Neural progenitor cell (in vitro differentiated cells): ENCODE measurements at regions not wholly inside any gene's neighbourhood (a gene's known extent, or its start where the extent isn't known, plus 50 kb on each side); places are given as distances from the start of the nearest gene placed in this dataset.

Experiments used
- DNase-seq: peaks from one replicate; pipeline ENCODE4 v3.0.0-alpha.2; 2016; ENCODE audit warnings: low spot score
- H2AFZ ChIP-seq: fragments of 200-600 bp; sonication (generic); replicated peaks from 2 replicates; pipeline ENCODE4 v1.6.1; 2016; ENCODE audit warnings: antibody characterized with exemption
- H3F3A ChIP-seq: fragments of 200-600 bp; sonication (generic); 2 replicates; pipeline ENCODE4 v1.6.1; 2016; ENCODE audit warnings: antibody characterized with exemption, low read depth
- H3K27ac ChIP-seq: fragments of 200-600 bp; sonication (generic); 2 replicates; pipeline ENCODE4 v1.5.1; 2016; ENCODE audit warnings: mild to moderate bottlenecking
- H3K27me3 ChIP-seq: fragments of 200-600 bp; sonication (generic); 2 replicates; pipeline ENCODE4 v1.6.1; 2016; ENCODE audit warnings: mild to moderate bottlenecking, moderate library complexity
- H3K36me3 ChIP-seq: fragments of 200-600 bp; sonication (generic); 2 replicates; pipeline ENCODE4 v1.5.1; 2016
- H3K4me1 ChIP-seq: fragments of 200-600 bp; sonication (generic); 2 replicates; pipeline ENCODE4 v1.6.1; 2016; ENCODE audit warnings: mixed run types
- H3K4me2 ChIP-seq: fragments of 200-600 bp; sonication (generic); 2 replicates; pipeline ENCODE4 v1.6.1; 2016
- H3K4me3 ChIP-seq: fragments of 200-600 bp; sonication (generic); 2 replicates; pipeline ENCODE4 v1.5.1; 2016
- H3K79me2 ChIP-seq: fragments of 200-600 bp; sonication (generic); 2 replicates; pipeline ENCODE4 v1.6.1; 2016; ENCODE audit warnings: low read depth
- H3K9ac ChIP-seq: fragments of 200-600 bp; sonication (generic); 2 replicates; pipeline ENCODE4 v1.6.1; 2016
- H3K9me3 ChIP-seq: fragments of 200-600 bp; sonication (generic); 2 replicates; pipeline ENCODE4 v1.5.1; 2016; ENCODE audit warnings: low read depth
- H4K20me1 ChIP-seq: fragments of 200-600 bp; sonication (generic); 2 replicates; pipeline ENCODE4 v1.6.1; 2016; ENCODE audit warnings: low read depth
- H3K27ac Mint-ChIP-seq: 3 replicates; pipeline ENCODE4 v1.8.0; 2021; ENCODE audit warnings: mixed read lengths
- H3K27me3 Mint-ChIP-seq: 2 replicates; pipeline ENCODE4 v1.8.0; 2022; ENCODE audit warnings: low read depth, mild to moderate bottlenecking, inconsistent platforms, moderate library complexity, mixed read lengths; ENCODE audit not compliant: insufficient read depth
- H3K36me3 Mint-ChIP-seq: 3 replicates; pipeline ENCODE4 v1.8.0; 2021; ENCODE audit warnings: mixed read lengths
- H3K4me1 Mint-ChIP-seq: 3 replicates; pipeline ENCODE4 v1.8.0; 2021; ENCODE audit warnings: mixed read lengths
- H3K4me3 Mint-ChIP-seq: 3 replicates; pipeline ENCODE4 v1.8.0; 2021; ENCODE audit warnings: mild to moderate bottlenecking, moderate library complexity, mixed read lengths
- H3K9me3 Mint-ChIP-seq: 3 replicates; pipeline ENCODE4 v1.8.0; 2020; ENCODE audit warnings: mixed read lengths
- EZH2 ChIP-seq: fragments of 200-600 bp; sonication (generic); IDR thresholded peaks from 2 replicates; pipeline ENCODE4 v1.6.1; 2017; ENCODE audit warnings: antibody characterized with exemption, mild to moderate bottlenecking, moderate library complexity
- EZH2phosphoT487 ChIP-seq: fragments of 200-600 bp; sonication (generic); IDR thresholded peaks from 2 replicates; pipeline ENCODE4 v1.6.1; 2017; ENCODE audit warnings: antibody characterized with exemption
- TF ChIP-seq, protein P1 (sequence below): fragments of 200-600 bp; sonication (generic); IDR thresholded peaks from 2 replicates; pipeline ENCODE4 v1.5.1; 2017; ENCODE audit warnings: antibody characterized with exemption, mild to moderate bottlenecking

DNA sequence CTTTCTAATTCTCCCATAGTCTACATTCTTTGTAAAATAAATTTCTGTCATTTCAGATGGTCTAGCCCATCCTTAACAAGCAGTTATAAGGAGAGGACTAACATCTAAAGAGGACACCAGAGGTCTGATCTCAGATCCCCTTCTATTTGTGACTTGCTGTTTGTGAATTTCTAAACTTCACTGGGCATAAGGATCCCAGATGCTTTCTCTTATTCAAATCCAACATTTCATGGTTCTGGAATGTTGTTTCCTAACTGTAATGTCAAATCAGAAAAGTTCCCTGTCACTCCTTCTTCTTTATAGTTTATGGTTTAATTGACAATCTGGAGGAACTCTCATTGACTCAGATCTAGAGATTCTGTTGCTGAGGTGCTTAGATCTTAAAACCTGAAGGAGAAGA is 430.2 kb downstream of the MEIS1 start:
- H3F3A ChIP-seq: no peaks in the 10 kb centered on the region
- no peak for TF ChIP-seq EZH2phosphoT487
- no peak for TF ChIP-seq EZH2
- TF ChIP-seq, protein P1, sequence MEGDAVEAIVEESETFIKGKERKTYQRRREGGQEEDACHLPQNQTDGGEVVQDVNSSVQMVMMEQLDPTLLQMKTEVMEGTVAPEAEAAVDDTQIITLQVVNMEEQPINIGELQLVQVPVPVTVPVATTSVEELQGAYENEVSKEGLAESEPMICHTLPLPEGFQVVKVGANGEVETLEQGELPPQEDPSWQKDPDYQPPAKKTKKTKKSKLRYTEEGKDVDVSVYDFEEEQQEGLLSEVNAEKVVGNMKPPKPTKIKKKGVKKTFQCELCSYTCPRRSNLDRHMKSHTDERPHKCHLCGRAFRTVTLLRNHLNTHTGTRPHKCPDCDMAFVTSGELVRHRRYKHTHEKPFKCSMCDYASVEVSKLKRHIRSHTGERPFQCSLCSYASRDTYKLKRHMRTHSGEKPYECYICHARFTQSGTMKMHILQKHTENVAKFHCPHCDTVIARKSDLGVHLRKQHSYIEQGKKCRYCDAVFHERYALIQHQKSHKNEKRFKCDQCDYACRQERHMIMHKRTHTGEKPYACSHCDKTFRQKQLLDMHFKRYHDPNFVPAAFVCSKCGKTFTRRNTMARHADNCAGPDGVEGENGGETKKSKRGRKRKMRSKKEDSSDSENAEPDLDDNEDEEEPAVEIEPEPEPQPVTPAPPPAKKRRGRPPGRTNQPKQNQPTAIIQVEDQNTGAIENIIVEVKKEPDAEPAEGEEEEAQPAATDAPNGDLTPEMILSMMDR: no peak
- no peak overlapping the region for H3K4me3 ChIP-seq
- H3K4me3 Mint-ChIP-seq: no peak overlapping the region
- H3K4me1 ChIP-seq: no peaks in the 10 kb centered on the region
- no peaks in the 10 kb centered on the region for H3K9me3 ChIP-seq
- H3K4me2 ChIP-seq: no peak overlapping the region
- H4K20me1 ChIP-seq: no peaks in the 10 kb centered on the region
- H3K4me1 Mint-ChIP-seq: peaks cover 12% of the 10 kb centered on the region
- H3K27ac ChIP-seq: no peak overlapping the region
- H3K9me3 Mint-ChIP-seq: no peaks in the 10 kb centered on the region
- H3K27me3 ChIP-seq: no peaks in the 10 kb centered on the region
- no peaks in the 10 kb centered on the region for H3K36me3 Mint-ChIP-seq
- peaks cover 2% of the 10 kb centered on the region for H3K27me3 Mint-ChIP-seq
- no peaks in the 10 kb centered on the region for H3K36me3 ChIP-seq
- H3K79me2 ChIP-seq: no peaks in the 10 kb centered on the region
- no peak overlapping the region for H3K9ac ChIP-seq
- no peak for DNase-seq
- H2AFZ ChIP-seq: no peak overlapping the region
- H3K27ac Mint-ChIP-seq: no peak overlapping the region

DNA sequence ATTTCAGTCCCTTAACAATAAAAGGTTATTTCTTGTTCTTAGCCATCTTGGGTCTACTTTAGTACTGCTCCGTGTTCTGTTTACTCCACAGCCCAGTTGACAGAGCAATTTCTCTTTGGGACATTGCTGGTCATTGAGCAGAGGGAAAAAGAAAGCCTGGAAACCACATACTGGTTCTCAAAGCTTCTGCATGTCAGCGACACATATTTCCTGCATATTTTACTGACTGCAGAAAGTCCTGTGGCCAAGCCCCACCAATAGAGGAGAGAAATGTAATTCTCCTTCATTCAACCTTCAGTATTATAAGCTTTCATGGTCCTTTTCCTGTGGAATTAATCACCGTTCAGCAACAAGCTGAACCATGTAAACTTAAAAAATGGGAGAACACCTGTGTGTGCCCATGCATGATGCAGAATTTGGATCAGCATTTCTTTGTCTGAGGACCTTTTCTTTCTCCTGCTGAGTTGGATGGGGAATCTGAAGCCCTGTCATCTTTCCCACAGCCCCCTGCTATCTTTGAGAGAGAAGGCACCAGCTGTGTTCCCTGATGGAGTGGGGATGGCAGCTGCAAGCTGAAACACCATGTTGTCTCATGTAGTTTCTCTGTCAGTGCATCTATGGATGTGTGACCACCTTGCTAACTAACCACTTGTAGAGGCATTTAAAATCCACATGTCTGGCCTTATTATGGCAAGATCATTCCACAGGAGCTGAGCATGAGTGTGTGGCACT is 431.6 kb downstream of the MEIS1 start:
- Histone ChIP-seq H3K9me3 (no peaks in the 10 kb centered on the region), H3F3A (no peaks in the 10 kb centered on the region), H3K27me3 (no peaks in the 10 kb centered on the region), H2AFZ (no peak overlapping the region), H3K79me2 (no peaks in the 10 kb centered on the region), H4K20me1 (no peaks in the 10 kb centered on the region), H3K9ac (no peak overlapping the region), H3K4me3 (no peak overlapping the region), H3K27ac (no peak overlapping the region), H3K4me2 (no peak overlapping the region), H3K4me1 (no peaks in the 10 kb centered on the region), H3K36me3 (no peaks in the 10 kb centered on the region)
- Mint-ChIP-seq H3K9me3 (no peaks in the 10 kb centered on the region), H3K4me1 (peaks cover 12% of the 10 kb centered on the region), H3K4me3 (no peak overlapping the region), H3K27ac (no peak overlapping the region), H3K36me3 (no peaks in the 10 kb centered on the region), H3K27me3 (peaks cover 2% of the 10 kb centered on the region)
- TF ChIP-seq EZH2 (no peak), EZH2phosphoT487 (no peak)
- TF ChIP-seq, protein P1: no peak
- DNase-seq: no peak

- TF ChIP-seq EZH2 (no peak), EZH2phosphoT487 (no peak)
- TF ChIP-seq, protein P1: no peak
- Histone ChIP-seq H3K4me1 (no peaks in the 10 kb centered on the region), H3F3A (no peaks in the 10 kb centered on the region), H3K27me3 (no peaks in the 10 kb centered on the region), H3K27ac (no peak overlapping the region), H3K79me2 (no peaks in the 10 kb centered on the region), H2AFZ (no peak overlapping the region), H4K20me1 (no peaks in the 10 kb centered on the region), H3K4me3 (no peak overlapping the region), H3K4me2 (no peak overlapping the region), H3K9ac (no peak overlapping the region), H3K36me3 (no peaks in the 10 kb centered on the region), H3K9me3 (no peaks in the 10 kb centered on the region)
- Mint-ChIP-seq H3K27me3 (peaks cover 2% of the 10 kb centered on the region), H3K27ac (no peak overlapping the region), H3K4me1 (peaks cover 15% of the 10 kb centered on the region), H3K9me3 (no peaks in the 10 kb centered on the region), H3K36me3 (no peaks in the 10 kb centered on the region), H3K4me3 (no peak overlapping the region)
- no peak for DNase-seq
Measured at GRCh38 chr2:66867063-66867441, 432.1 kb downstream of the MEIS1 start.
